ENCODE measurements at regions not wholly inside any gene's neighbourhood (a gene's known extent, or its start where the extent isn't known, plus 50 kb on each side); places are given as distances from the start of the nearest gene placed in this dataset.

DNA sequence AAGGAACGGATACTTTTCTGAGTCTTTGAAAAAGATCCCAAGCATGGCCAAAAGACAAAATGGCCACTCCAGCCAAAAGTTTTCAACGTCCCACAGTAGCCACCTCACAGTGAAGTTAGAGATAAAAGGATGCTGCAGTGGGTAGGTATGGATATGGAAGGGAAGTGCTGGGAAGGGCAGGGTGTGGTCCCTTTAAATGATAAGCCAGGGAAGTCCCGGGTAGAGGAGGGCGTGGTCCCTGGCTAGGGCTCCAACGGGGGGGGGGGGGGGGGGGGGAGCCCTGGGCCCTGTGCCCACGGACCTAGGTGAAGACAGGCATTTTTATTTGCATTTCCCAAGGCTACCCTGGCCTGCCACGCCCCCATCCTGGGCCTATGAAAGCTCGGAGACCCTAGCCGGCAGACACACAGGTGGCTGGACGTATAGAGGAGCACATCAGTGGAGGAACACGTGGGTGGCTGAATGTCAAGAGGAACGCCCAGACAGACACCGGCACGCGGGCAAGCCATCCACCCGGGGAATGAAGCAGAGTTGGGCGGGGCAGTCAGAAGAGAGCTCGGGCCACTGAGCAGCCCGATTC is 306.7 kb downstream of the NFIB start:
- Histone ChIP-seq H4K20me1 (ENCODE audit: insufficient read depth, low read length) (no peaks in the 10 kb centered on the region), H3K27me3 (ENCODE audit: low read depth, low read length) (no peaks in the 10 kb centered on the region), H3K36me3 (replicated peaks; ENCODE audit: low read depth, low read length) (no peaks in the 10 kb centered on the region), H3K4me3 (ENCODE audit: low read length) (no peak overlapping the region), H3K9ac (ENCODE audit: low read length) (no peak overlapping the region), H3K79me2 (ENCODE audit: low read length) (no peaks in the 10 kb centered on the region), H3K9me3 (ENCODE audit: insufficient read depth, low read length) (no peaks in the 10 kb centered on the region), H3K4me1 (ENCODE audit: low read length) (no peaks in the 10 kb centered on the region), H2AFZ (ENCODE audit: low read depth, low read length) (no peak overlapping the region), H3K27ac (ENCODE audit: low read length) (no peak overlapping the region), H3K4me2 (ENCODE audit: low read length) (no peak overlapping the region)
- TF ChIP-seq, protein P1, sequence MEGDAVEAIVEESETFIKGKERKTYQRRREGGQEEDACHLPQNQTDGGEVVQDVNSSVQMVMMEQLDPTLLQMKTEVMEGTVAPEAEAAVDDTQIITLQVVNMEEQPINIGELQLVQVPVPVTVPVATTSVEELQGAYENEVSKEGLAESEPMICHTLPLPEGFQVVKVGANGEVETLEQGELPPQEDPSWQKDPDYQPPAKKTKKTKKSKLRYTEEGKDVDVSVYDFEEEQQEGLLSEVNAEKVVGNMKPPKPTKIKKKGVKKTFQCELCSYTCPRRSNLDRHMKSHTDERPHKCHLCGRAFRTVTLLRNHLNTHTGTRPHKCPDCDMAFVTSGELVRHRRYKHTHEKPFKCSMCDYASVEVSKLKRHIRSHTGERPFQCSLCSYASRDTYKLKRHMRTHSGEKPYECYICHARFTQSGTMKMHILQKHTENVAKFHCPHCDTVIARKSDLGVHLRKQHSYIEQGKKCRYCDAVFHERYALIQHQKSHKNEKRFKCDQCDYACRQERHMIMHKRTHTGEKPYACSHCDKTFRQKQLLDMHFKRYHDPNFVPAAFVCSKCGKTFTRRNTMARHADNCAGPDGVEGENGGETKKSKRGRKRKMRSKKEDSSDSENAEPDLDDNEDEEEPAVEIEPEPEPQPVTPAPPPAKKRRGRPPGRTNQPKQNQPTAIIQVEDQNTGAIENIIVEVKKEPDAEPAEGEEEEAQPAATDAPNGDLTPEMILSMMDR (IDR thresholded peaks at IDR 0.05; ENCODE audit: low read depth, low read length): no peak
- no peak for TF ChIP-seq EZH2phosphoT487 (IDR thresholded peaks at IDR 0.05; ENCODE audit: low read depth)

GRCh38 chr9:14006386-14007187 is 307.4 kb downstream of the NFIB start:
- no peak overlapping the region for H2AFZ ChIP-seq (ENCODE audit: low read depth, low read length)
- no peak overlapping the region for H3K27ac ChIP-seq (ENCODE audit: low read length)

DNA sequence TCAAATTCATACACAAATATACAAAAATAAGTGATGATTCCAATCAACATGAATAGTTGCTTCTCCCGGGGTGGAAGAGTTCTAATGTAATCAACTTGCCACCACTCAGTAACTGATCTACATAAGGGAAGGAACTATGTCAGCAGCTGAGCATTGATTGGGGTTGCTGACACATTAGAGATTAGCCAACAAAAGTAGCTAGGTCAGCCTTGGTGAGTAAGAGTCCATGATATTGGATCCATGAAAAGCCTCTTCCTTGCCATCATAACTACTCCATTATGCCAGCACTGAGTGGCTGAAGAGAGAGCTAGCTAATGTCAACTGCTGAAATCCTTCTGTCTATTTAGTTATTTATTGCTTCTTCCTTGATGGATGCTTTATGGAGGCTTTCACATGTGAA is 309.8 kb downstream of the NFIB start:
- Histone ChIP-seq H3K4me3 (ENCODE audit: low read length) (no peak overlapping the region), H3K4me2 (ENCODE audit: low read length) (no peak overlapping the region), H3K79me2 (ENCODE audit: low read length) (no peaks in the 10 kb centered on the region), H3K27me3 (ENCODE audit: low read depth, low read length) (no peaks in the 10 kb centered on the region), H3K27ac (ENCODE audit: low read length) (no peak overlapping the region), H4K20me1 (ENCODE audit: insufficient read depth, low read length) (no peaks in the 10 kb centered on the region), H3K9me3 (ENCODE audit: insufficient read depth, low read length) (no peaks in the 10 kb centered on the region), H3K4me1 (ENCODE audit: low read length) (no peaks in the 10 kb centered on the region), H3K9ac (ENCODE audit: low read length) (no peak overlapping the region), H2AFZ (ENCODE audit: low read depth, low read length) (no peak overlapping the region), H3K36me3 (replicated peaks; ENCODE audit: low read depth, low read length) (no peaks in the 10 kb centered on the region)
- TF ChIP-seq EZH2phosphoT487 (IDR thresholded peaks at IDR 0.05; ENCODE audit: low read depth): no peak
- TF ChIP-seq, protein P1 (IDR thresholded peaks at IDR 0.05; ENCODE audit: low read depth, low read length): no peak

More at GRCh38 chr9:14006386-14007187, 307.4 kb downstream of the NFIB start:
- Histone ChIP-seq H4K20me1 (ENCODE audit: insufficient read depth, low read length) (no peaks in the 10 kb centered on the region), H3K4me2 (ENCODE audit: low read length) (no peak overlapping the region), H3K9me3 (ENCODE audit: insufficient read depth, low read length) (no peaks in the 10 kb centered on the region), H3K79me2 (ENCODE audit: low read length) (no peaks in the 10 kb centered on the region), H3K27me3 (ENCODE audit: low read depth, low read length) (no peaks in the 10 kb centered on the region), H3K9ac (ENCODE audit: low read length) (no peak overlapping the region), H3K36me3 (replicated peaks; ENCODE audit: low read depth, low read length) (no peaks in the 10 kb centered on the region), H3K4me3 (ENCODE audit: low read length) (no peak overlapping the region), H3K4me1 (ENCODE audit: low read length) (no peaks in the 10 kb centered on the region)
- no peak for TF ChIP-seq EZH2phosphoT487 (IDR thresholded peaks at IDR 0.05; ENCODE audit: low read depth)
- TF ChIP-seq, protein P1 (IDR thresholded peaks at IDR 0.05; ENCODE audit: low read depth, low read length): no peak

DNA sequence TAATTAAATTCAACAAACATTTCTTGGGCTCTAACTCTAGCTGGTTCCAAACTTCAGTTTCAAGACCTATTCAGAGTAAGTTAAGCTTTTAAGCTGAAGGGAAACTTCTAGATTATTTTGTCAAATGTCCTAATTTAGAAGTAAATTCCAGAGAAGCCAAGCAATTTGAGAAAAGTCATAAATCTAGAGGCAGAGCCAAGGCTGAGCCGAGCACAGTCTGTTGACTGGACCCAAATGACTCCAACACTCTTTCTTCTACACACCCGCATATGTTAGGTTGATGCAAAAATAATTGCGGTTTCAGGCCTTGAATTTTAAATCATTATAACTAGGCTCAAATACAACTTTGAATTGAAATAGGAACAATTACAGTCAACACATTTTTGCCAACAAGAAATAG is 319.7 kb downstream of the NFIB start:
- Histone ChIP-seq H3K79me2 (ENCODE audit: low read length) (no peaks in the 10 kb centered on the region), H4K20me1 (ENCODE audit: insufficient read depth, low read length) (no peaks in the 10 kb centered on the region), H3K36me3 (replicated peaks; ENCODE audit: low read depth, low read length) (no peaks in the 10 kb centered on the region), H3K27me3 (ENCODE audit: low read depth, low read length) (no peaks in the 10 kb centered on the region), H3K9ac (ENCODE audit: low read length) (no peak overlapping the region), H3K27ac (ENCODE audit: low read length) (no peak overlapping the region), H3K4me3 (ENCODE audit: low read length) (no peak overlapping the region), H3K4me1 (ENCODE audit: low read length) (no peaks in the 10 kb centered on the region), H3K4me2 (ENCODE audit: low read length) (no peak overlapping the region), H3K9me3 (ENCODE audit: insufficient read depth, low read length) (no peaks in the 10 kb centered on the region), H2AFZ (ENCODE audit: low read depth, low read length) (no peak overlapping the region)
- no peak for TF ChIP-seq EZH2phosphoT487 (IDR thresholded peaks at IDR 0.05; ENCODE audit: low read depth)
- TF ChIP-seq, protein P1 (IDR thresholded peaks at IDR 0.05; ENCODE audit: low read depth, low read length): no peak

Data from OCI-LY3 (cell line).